HEK293 (cell line): ENCODE measurements at regions not wholly inside any gene's neighbourhood (a gene's known extent, or its start where the extent isn't known, plus 50 kb on each side); places are given as distances from the start of the nearest gene placed in this dataset.

Experiments used
- CTCF ChIA-PET: fragments of 350-600 bp; formaldehyde crosslinking; extraction: SDS; loops from one replicate; lab custom pipeline; 2021; ENCODE audit warnings: antibody characterized with exemption; lab: Yijun Ruan, JAX
- POLR2A ChIA-PET: fragments of 300-600 bp; formaldehyde crosslinking; extraction: SDS; loops from one replicate; lab custom pipeline; 2020; ENCODE audit warnings: antibody characterized with exemption, inconsistent platforms; lab: Yijun Ruan, JAX
- H3K27ac ChIP-seq: fragments of 200-500 bp; sonication (Bioruptor generic); 2 replicates; pipeline ENCODE4 v1.5.1; 2014; ENCODE audit warnings: low read depth, low read length, control low read depth, inconsistent platforms; ENCODE audit errors: extremely low read depth
- H3K36me3 ChIP-seq, 2 experiments: fragments of 200-500 bp in 1 of 2; sonication (Bioruptor generic) in 1 of 2; 1 replicate in 1 of 2; 2 replicates in 1 of 2; pipeline ENCODE4 v1.5.1; 2014 to 2017; ENCODE audit warnings: inconsistent platforms in 2 of 2, low read length in 2 of 2; ENCODE audit not compliant: control insufficient read depth in 2 of 2, insufficient read depth in 1 of 2
- H3K4me1 ChIP-seq: fragments of 200-500 bp; sonication (Bioruptor generic); 2 replicates; pipeline ENCODE4 v1.5.1; 2014; ENCODE audit warnings: mild to moderate bottlenecking, low read length, inconsistent platforms; ENCODE audit not compliant: control insufficient read depth, insufficient read depth
- H3K4me3 ChIP-seq: 2 replicates; pipeline ENCODE4 v1.5.1; 2011; ENCODE audit warnings: low read depth, mild to moderate bottlenecking, control low read depth, low read length, moderate library complexity
- H3K9me3 ChIP-seq: fragments of 200-500 bp; sonication (Bioruptor generic); 2 replicates; pipeline ENCODE4 v1.5.1; 2014; ENCODE audit warnings: low read depth, low read length, inconsistent platforms; ENCODE audit not compliant: control insufficient read depth, insufficient read depth
- HOXD13 ChIP-seq: sonication (generic); formaldehyde crosslinking; IDR thresholded peaks from 2 replicates; pipeline ENCODE4 v1.8.0; 2022; ENCODE audit warnings: missing genetic modification reagents, borderline replicate concordance
- IKZF3 ChIP-seq: fragments of 450-650 bp; IDR thresholded peaks from 2 replicates; pipeline ENCODE4 v1.5.0; 2018; ENCODE audit warnings: missing biosample characterization, mild to moderate bottlenecking, missing genetic modification characterization, moderate library complexity
- PBX3 ChIP-seq: sonication (generic); formaldehyde crosslinking; IDR thresholded peaks from 2 replicates; pipeline ENCODE4 v1.8.1; 2022; ENCODE audit warnings: mild to moderate bottlenecking, moderate library complexity, missing genetic modification reagents
- ZBTB1 ChIP-seq: fragments of 450-650 bp; formaldehyde crosslinking; IDR thresholded peaks from 2 replicates; pipeline ENCODE4 v1.5.1; 2016; ENCODE audit warnings: missing biosample characterization, missing genetic modification characterization
- ZBTB20 ChIP-seq: fragments of 450-650 bp; formaldehyde crosslinking; IDR thresholded peaks from 2 replicates; pipeline ENCODE4 v1.5.1; 2016; ENCODE audit warnings: missing biosample characterization, missing genetic modification characterization
- ZBTB44 ChIP-seq: fragments of 450-650 bp; IDR thresholded peaks from 2 replicates; pipeline ENCODE4 v1.5.1; 2018; ENCODE audit warnings: missing biosample characterization, mild to moderate bottlenecking, missing genetic modification characterization
- ZBTB49 ChIP-seq: fragments of 450-650 bp; formaldehyde crosslinking; IDR thresholded peaks from 2 replicates; pipeline ENCODE4 v1.5.1; 2016; ENCODE audit warnings: missing biosample characterization, missing genetic modification characterization, low read depth
- ZNF114 ChIP-seq: fragments of 450-650 bp; formaldehyde crosslinking; IDR thresholded peaks from 2 replicates; pipeline ENCODE4 v1.5.0; 2017; ENCODE audit warnings: missing biosample characterization, missing genetic modification characterization
- ZNF155 ChIP-seq: fragments of 450-650 bp; formaldehyde crosslinking; IDR thresholded peaks from 2 replicates; pipeline ENCODE4 v1.5.1; 2016; ENCODE audit warnings: missing biosample characterization, missing genetic modification characterization
- ZNF211 ChIP-seq: fragments of 450-650 bp; formaldehyde crosslinking; IDR thresholded peaks from 2 replicates; pipeline ENCODE4 v1.5.1; 2016; ENCODE audit warnings: low read depth, missing biosample characterization, missing genetic modification characterization
- ZNF24 ChIP-seq: fragments of 450-650 bp; formaldehyde crosslinking; IDR thresholded peaks from 2 replicates; pipeline ENCODE4 v1.5.1; 2016; ENCODE audit warnings: missing biosample characterization, missing genetic modification characterization
- ZNF341 ChIP-seq: fragments of 450-650 bp; formaldehyde crosslinking; IDR thresholded peaks from 2 replicates; pipeline ENCODE4; 2016; ENCODE audit warnings: low read depth, missing biosample characterization, missing genetic modification characterization
- ZNF366 ChIP-seq: fragments of 450-650 bp; formaldehyde crosslinking; conservative IDR thresholded peaks from 2 replicates; pipeline ENCODE4 v1.5.1; 2016; ENCODE audit warnings: missing biosample characterization, missing genetic modification characterization
- ZNF624 ChIP-seq: fragments of 450-650 bp; formaldehyde crosslinking; IDR thresholded peaks from 2 replicates; pipeline ENCODE4 v1.5.1; 2017; ENCODE audit warnings: missing biosample characterization, missing genetic modification characterization
- ZNF664 ChIP-seq: fragments of 450-650 bp; formaldehyde crosslinking; IDR thresholded peaks from 2 replicates; pipeline ENCODE4 v1.5.1; 2016; ENCODE audit warnings: missing biosample characterization, missing genetic modification characterization
- ZNF747 ChIP-seq: fragments of 450-650 bp; formaldehyde crosslinking; IDR thresholded peaks from 2 replicates; pipeline ENCODE4 v1.5.1; 2016; ENCODE audit warnings: missing biosample characterization, missing genetic modification characterization
- ZNF843 ChIP-seq: fragments of 450-650 bp; formaldehyde crosslinking; IDR thresholded peaks from 2 replicates; pipeline ENCODE4 v1.5.1; 2016; ENCODE audit warnings: missing biosample characterization, missing genetic modification characterization
- TF ChIP-seq, protein P1 (sequence below): fragments of 450-650 bp; formaldehyde crosslinking; conservative IDR thresholded peaks from 2 replicates; pipeline ENCODE4 v1.5.1; 2016; ENCODE audit warnings: low read depth, missing biosample characterization, missing genetic modification characterization
- TF ChIP-seq, protein P2 (sequence below): fragments of 450-650 bp; formaldehyde crosslinking; IDR thresholded peaks from 2 replicates; pipeline ENCODE4 v1.5.1; 2017; ENCODE audit warnings: missing biosample characterization, missing genetic modification characterization
- TF ChIP-seq, protein P3 (sequence below): fragments of 450-650 bp; formaldehyde crosslinking; IDR thresholded peaks from 2 replicates; pipeline ENCODE4 v1.5.1; 2016; ENCODE audit warnings: missing biosample characterization, missing genetic modification characterization
- TF ChIP-seq, protein P4 (sequence below): fragments of 450-650 bp; formaldehyde crosslinking; IDR thresholded peaks from 2 replicates; pipeline ENCODE4 v1.5.1; 2017; ENCODE audit warnings: missing biosample characterization, missing genetic modification characterization
- TF ChIP-seq, protein P5 (sequence below): fragments of 450-650 bp; formaldehyde crosslinking; IDR thresholded peaks from 2 replicates; pipeline ENCODE4 v1.5.1; 2016; ENCODE audit warnings: missing biosample characterization, missing genetic modification characterization

GRCh38 chr5:24385070-24385469, 259.7 kb downstream of the CDH10 start (continued):
- TF ChIP-seq HOXD13 (CRISPR knock-in tag) (no peak), PBX3 (CRISPR knock-in tag) (no peak), ZNF155 (tag by site-specific recombination) (no peak)
- TF ChIP-seq, protein P1, sequence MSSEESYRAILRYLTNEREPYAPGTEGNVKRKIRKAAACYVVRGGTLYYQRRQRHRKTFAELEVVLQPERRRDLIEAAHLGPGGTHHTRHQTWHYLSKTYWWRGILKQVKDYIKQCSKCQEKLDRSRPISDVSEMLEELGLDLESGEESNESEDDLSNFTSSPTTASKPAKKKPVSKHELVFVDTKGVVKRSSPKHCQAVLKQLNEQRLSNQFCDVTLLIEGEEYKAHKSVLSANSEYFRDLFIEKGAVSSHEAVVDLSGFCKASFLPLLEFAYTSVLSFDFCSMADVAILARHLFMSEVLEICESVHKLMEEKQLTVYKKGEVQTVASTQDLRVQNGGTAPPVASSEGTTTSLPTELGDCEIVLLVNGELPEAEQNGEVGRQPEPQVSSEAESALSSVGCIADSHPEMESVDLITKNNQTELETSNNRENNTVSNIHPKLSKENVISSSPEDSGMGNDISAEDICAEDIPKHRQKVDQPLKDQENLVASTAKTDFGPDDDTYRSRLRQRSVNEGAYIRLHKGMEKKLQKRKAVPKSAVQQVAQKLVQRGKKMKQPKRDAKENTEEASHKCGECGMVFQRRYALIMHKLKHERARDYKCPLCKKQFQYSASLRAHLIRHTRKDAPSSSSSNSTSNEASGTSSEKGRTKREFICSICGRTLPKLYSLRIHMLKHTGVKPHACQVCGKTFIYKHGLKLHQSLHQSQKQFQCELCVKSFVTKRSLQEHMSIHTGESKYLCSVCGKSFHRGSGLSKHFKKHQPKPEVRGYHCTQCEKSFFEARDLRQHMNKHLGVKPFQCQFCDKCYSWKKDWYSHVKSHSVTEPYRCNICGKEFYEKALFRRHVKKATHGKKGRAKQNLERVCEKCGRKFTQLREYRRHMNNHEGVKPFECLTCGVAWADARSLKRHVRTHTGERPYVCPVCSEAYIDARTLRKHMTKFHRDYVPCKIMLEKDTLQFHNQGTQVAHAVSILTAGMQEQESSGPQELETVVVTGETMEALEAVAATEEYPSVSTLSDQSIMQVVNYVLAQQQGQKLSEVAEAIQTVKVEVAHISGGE (tag by site-specific recombination) = no peak
- TF ChIP-seq, all 188 proteins: peak for 0

GRCh38 chr5:24385617-24386016, 259.2 kb downstream of the CDH10 start:
- no peak overlapping the region for H3K4me3 ChIP-seq
- H3K4me1 ChIP-seq = no peaks in the 10 kb centered on the region
- no peaks in the 10 kb centered on the region for H3K9me3 ChIP-seq
- ChIA-PET CTCF (no interaction called here), POLR2A (no interaction called here)
- no peak overlapping the region for H3K27ac ChIP-seq
- H3K36me3 ChIP-seq = no peaks in the 10 kb centered on the region
- TF ChIP-seq, protein P2, sequence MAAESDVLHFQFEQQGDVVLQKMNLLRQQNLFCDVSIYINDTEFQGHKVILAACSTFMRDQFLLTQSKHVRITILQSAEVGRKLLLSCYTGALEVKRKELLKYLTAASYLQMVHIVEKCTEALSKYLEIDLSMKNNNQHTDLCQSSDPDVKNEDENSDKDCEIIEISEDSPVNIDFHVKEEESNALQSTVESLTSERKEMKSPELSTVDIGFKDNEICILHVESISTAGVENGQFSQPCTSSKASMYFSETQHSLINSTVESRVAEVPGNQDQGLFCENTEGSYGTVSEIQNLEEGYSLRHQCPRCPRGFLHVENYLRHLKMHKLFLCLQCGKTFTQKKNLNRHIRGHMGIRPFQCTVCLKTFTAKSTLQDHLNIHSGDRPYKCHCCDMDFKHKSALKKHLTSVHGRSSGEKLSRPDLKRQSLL (tag by site-specific recombination) = no peak
- TF ChIP-seq ZNF211 (tag by site-specific recombination) = no peak
- TF ChIP-seq ZNF366 (tag by site-specific recombination) = no peak
- no peak for TF ChIP-seq ZNF624
- no peak for TF ChIP-seq ZBTB49 (tag by site-specific recombination)
- TF ChIP-seq, protein P3, sequence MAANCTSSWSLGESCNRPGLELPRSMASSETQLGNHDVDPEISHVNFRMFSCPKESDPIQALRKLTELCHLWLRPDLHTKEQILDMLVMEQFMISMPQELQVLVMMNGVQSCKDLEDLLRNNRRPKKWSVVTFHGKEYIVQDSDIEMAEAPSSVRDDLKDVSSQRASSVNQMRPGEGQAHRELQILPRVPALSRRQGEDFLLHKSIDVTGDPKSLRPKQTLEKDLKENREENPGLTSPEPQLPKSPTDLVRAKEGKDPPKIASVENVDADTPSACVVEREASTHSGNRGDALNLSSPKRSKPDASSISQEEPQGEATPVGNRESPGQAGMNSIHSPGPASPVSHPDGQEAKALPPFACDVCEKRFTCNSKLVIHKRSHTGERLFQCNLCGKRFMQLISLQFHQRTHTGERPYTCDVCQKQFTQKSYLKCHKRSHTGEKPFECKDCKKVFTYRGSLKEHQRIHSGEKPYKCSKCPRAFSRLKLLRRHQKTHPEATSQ (tag by site-specific recombination) = no peak
- TF ChIP-seq ZNF747 (tag by site-specific recombination) = no peak
- TF ChIP-seq, protein P4, sequence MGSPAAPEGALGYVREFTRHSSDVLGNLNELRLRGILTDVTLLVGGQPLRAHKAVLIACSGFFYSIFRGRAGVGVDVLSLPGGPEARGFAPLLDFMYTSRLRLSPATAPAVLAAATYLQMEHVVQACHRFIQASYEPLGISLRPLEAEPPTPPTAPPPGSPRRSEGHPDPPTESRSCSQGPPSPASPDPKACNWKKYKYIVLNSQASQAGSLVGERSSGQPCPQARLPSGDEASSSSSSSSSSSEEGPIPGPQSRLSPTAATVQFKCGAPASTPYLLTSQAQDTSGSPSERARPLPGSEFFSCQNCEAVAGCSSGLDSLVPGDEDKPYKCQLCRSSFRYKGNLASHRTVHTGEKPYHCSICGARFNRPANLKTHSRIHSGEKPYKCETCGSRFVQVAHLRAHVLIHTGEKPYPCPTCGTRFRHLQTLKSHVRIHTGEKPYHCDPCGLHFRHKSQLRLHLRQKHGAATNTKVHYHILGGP (tag by site-specific recombination) = no peak
- no peak for TF ChIP-seq IKZF3 (tag by site-specific recombination)
- TF ChIP-seq ZNF843 = no peak
- TF ChIP-seq ZNF664 (tag by site-specific recombination) = no peak
- TF ChIP-seq ZNF24 = no peak
- no peak for TF ChIP-seq ZBTB20 (tag by site-specific recombination)
- no peak for TF ChIP-seq ZBTB44 (tag by site-specific recombination)
- TF ChIP-seq, protein P5, sequence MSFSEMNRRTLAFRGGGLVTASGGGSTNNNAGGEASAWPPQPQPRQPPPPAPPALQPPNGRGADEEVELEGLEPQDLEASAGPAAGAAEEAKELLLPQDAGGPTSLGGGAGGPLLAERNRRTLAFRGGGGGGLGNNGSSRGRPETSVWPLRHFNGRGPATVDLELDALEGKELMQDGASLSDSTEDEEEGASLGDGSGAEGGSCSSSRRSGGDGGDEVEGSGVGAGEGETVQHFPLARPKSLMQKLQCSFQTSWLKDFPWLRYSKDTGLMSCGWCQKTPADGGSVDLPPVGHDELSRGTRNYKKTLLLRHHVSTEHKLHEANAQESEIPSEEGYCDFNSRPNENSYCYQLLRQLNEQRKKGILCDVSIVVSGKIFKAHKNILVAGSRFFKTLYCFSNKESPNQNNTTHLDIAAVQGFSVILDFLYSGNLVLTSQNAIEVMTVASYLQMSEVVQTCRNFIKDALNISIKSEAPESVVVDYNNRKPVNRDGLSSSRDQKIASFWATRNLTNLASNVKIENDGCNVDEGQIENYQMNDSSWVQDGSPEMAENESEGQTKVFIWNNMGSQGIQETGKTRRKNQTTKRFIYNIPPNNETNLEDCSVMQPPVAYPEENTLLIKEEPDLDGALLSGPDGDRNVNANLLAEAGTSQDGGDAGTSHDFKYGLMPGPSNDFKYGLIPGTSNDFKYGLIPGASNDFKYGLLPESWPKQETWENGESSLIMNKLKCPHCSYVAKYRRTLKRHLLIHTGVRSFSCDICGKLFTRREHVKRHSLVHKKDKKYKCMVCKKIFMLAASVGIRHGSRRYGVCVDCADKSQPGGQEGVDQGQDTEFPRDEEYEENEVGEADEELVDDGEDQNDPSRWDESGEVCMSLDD (tag by site-specific recombination) = no peak
- no peak for TF ChIP-seq ZNF341 (tag by site-specific recombination)
- no peak for TF ChIP-seq ZNF114
- TF ChIP-seq ZBTB1 (tag by site-specific recombination) = no peak
